Common myeloid progenitor, CD34-positive (primary cell): ENCODE measurements at regions not wholly inside any gene's neighbourhood (a gene's known extent, or its start where the extent isn't known, plus 50 kb on each side); places are given as distances from the start of the nearest gene placed in this dataset.

Experiments used
- CTCF ChIA-PET: fragments of 350-600 bp; sonication (Branson Sonifier 250); formaldehyde crosslinking; loops from one replicate; lab custom pipeline; 2021; ENCODE audit warnings: antibody characterized with exemption; lab: Charles Lee
- POLR2A ChIA-PET: fragments of 350-600 bp; sonication (Branson Sonifier 250); formaldehyde crosslinking; loops from one replicate; lab custom pipeline; 2021; ENCODE audit warnings: antibody characterized with exemption; lab: Charles Lee
- DNase-seq, 3 donors: peaks; one replicate each; pipeline versions ENCODE4 v3.0.0 to v3.0.0-alpha.2; 2013
- H3K27ac ChIP-seq, 2 experiments: 1 replicate in 1 of 2; 2 replicates in 1 of 2; pipeline ENCODE4 v1.7.0; 2013; ENCODE audit warnings: inconsistent platforms in 2 of 2, low read length in 2 of 2, mild to moderate bottlenecking in 2 of 2, low read depth in 1 of 2, moderate library complexity in 1 of 2; ENCODE audit not compliant: severe bottlenecking in 2 of 2, insufficient read depth in 1 of 2, poor library complexity in 1 of 2
- H3K27me3 ChIP-seq, 5 experiments: replicated peaks in 2 of 5; 1 replicate in 3 of 5; 2 replicates in 2 of 5; pipeline versions ENCODE4 v1.6.1 to v1.7.0; 2013; ENCODE audit warnings: low read length in 4 of 5, mild to moderate bottlenecking in 2 of 5, moderate library complexity in 2 of 5, inconsistent platforms in 1 of 5; ENCODE audit not compliant: insufficient read depth in 5 of 5, control insufficient read depth in 4 of 5
- H3K36me3 ChIP-seq, 4 experiments: 1 replicate in 2 of 4; 2 replicates in 2 of 4; pipeline versions ENCODE4 v1.6.1 to v1.7.0; 2013; ENCODE audit warnings: low read length in 3 of 4, control low read depth in 1 of 4, mild to moderate bottlenecking in 1 of 4; ENCODE audit not compliant: control insufficient read depth in 4 of 4, insufficient read depth in 4 of 4
- H3K4me1 ChIP-seq, 4 experiments: 1 replicate in 3 of 4; 2 replicates in 1 of 4; pipeline versions ENCODE4 v1.6.1 to v1.7.1; 2013; ENCODE audit warnings: low read length in 3 of 4, mild to moderate bottlenecking in 3 of 4, control low read depth in 1 of 4, inconsistent platforms in 1 of 4, moderate library complexity in 1 of 4; ENCODE audit not compliant: control insufficient read depth in 4 of 4, insufficient read depth in 4 of 4; ENCODE audit errors: control extremely low read depth in 1 of 4
- H3K4me3 ChIP-seq, 7 experiments: 1 replicate in 4 of 7; 2 replicates in 3 of 7; pipeline versions ENCODE4 v1.5.1 to v1.7.0; 2013; ENCODE audit warnings: mild to moderate bottlenecking in 7 of 7, low read length in 6 of 7, moderate library complexity in 6 of 7, inconsistent platforms in 2 of 7, low read depth in 2 of 7, control low read depth in 1 of 7; ENCODE audit not compliant: insufficient read depth in 4 of 7, control insufficient read depth in 1 of 7; ENCODE audit errors: extremely low read depth in 1 of 7
- H3K9me3 ChIP-seq, 5 experiments: 1 replicate in 4 of 5; 2 replicates in 1 of 5; pipeline versions ENCODE4 v1.6.1 to v1.7.1; 2013; ENCODE audit warnings: low read length in 4 of 5, mild to moderate bottlenecking in 2 of 5, inconsistent platforms in 1 of 5, low read depth in 1 of 5, moderate library complexity in 1 of 5; ENCODE audit not compliant: control insufficient read depth in 4 of 5, insufficient read depth in 2 of 5; ENCODE audit errors: control extremely low read depth in 1 of 5
- WGBS: methylation state at CpG from one replicate; pipeline ENCODE4 v1.1.5; 2013; ENCODE audit not compliant: insufficient coverage; 5-methylcytosine and 5-hydroxymethylcytosine counted together

- CTCF ChIA-PET: no interaction called here
- Histone ChIP-seq H3K27me3 (no peaks in the 10 kb centered on the region), H3K27ac (no peak overlapping the region), H3K9me3 (no peaks in the 10 kb centered on the region), H3K36me3 (no peaks in the 10 kb centered on the region), H3K4me1 (no peaks in the 10 kb centered on the region), H3K4me3 (no peak overlapping the region)
- WGBS: 93% methylated on average over 5 of the region's 5 CpGs
- POLR2A ChIA-PET: no interaction called here
- DNase-seq: no peak
Observed at GRCh38 chr3:115381573-115381912, 234.5 kb upstream of the ZBTB20 start.

DNA sequence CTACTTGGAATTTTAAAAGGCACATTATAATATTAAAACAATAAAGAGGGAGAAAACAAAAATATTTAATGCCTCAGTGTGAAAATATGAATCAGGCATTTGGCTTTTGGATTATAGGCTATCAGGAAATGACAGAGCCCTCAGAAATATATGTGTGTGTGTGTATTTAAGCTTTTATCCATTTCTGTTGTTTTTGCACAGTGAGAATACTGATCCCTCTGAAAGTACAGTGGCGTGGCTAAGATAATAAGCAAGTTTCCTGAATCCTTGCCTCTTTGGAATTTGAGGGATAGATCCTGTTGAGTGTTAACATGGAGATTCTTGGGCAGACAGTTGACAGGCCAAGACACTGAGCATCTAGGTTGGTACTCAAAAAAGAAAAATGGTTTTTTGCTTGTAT, 234.8 kb upstream of the ZBTB20 start:
- peaks cover 0 to 1% (median 0%) of the 10 kb centered on the region in 5 experiments for H3K9me3 ChIP-seq
- no peaks in the 10 kb centered on the region for H3K4me1 ChIP-seq
- 100% methylated on average over 1 of the region's 1 CpG for WGBS
- no peak overlapping the region for H3K4me3 ChIP-seq
- CTCF ChIA-PET: no interaction called here
- no peak for DNase-seq
- POLR2A ChIA-PET: no interaction called here
- no peak overlapping the region for H3K27ac ChIP-seq
- H3K27me3 ChIP-seq: no peaks in the 10 kb centered on the region
- no peaks in the 10 kb centered on the region for H3K36me3 ChIP-seq

GRCh38 chr3:115384381-115384780, 237.3 kb upstream of the ZBTB20 start:
- Histone ChIP-seq H3K4me1 (no peaks in the 10 kb centered on the region), H3K27ac (no peak overlapping the region), H3K27me3 (no peaks in the 10 kb centered on the region), H3K9me3 (peaks cover 0 to 1% (median 0%) of the 10 kb centered on the region in 5 experiments), H3K36me3 (no peaks in the 10 kb centered on the region), H3K4me3 (no peak overlapping the region)
- no CpG with 5 or more reads among the region's 1 CpG for WGBS
- POLR2A ChIA-PET: no interaction called here
- CTCF ChIA-PET: interaction anchor here (0.6 kb wide), 2 partner anchors 58 to 689 kb away, joined by 3 read pairs; no protein-coding TSS in a partner anchor
- DNase-seq: no peak

- H3K9me3 ChIP-seq: peaks cover 0 to 1% (median 0%) of the 10 kb centered on the region in 5 experiments
- no peak for DNase-seq
- no peak overlapping the region for H3K27ac ChIP-seq
- peaks cover 0 to 1% (median 0%) of the 10 kb centered on the region in 5 experiments for H3K27me3 ChIP-seq
- ChIA-PET POLR2A (no interaction called here), CTCF (interaction anchor here (0.9 kb wide), 1 partner anchor 16 kb away, joined by 3 read pairs; no protein-coding TSS in a partner anchor)
- no peaks in the 10 kb centered on the region for H3K36me3 ChIP-seq
- H3K4me3 ChIP-seq: no peak overlapping the region
- WGBS: 100% methylated on average over 6 of the region's 7 CpGs
- H3K4me1 ChIP-seq: no peaks in the 10 kb centered on the region
Observed at GRCh38 chr3:115385774-115386730, 237.3 kb upstream of the GAP43 start.

DNA sequence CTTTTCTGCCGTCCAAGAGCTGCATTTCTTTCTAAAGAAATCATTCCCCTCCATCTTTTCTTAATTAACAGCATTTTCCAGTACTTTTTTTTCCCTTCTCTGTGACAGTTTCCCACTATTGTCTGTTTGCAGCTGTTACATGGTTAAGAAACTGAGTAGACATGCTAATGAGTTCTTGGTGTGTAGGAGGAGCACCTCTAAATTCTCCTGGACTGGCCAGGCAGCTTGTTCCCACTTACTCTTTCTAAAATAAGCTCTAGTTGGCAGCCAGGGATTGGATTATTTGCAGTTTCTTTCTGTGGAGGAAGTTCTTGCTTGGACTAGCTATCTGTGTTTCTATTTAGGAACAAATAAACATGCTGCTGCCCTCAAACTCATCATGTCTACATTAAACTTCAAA, 235.1 kb upstream of the GAP43 start:
- no peak overlapping the region for H3K27ac ChIP-seq
- POLR2A ChIA-PET: no interaction called here
- peaks cover 0 to 1% (median 0%) of the 10 kb centered on the region in 5 experiments for H3K9me3 ChIP-seq
- H3K36me3 ChIP-seq: no peaks in the 10 kb centered on the region
- H3K4me3 ChIP-seq: no peak overlapping the region
- H3K4me1 ChIP-seq: no peaks in the 10 kb centered on the region
- peaks cover 0 to 1% (median 0%) of the 10 kb centered on the region in 5 experiments for H3K27me3 ChIP-seq
- WGBS: no CpG with 5 or more reads among the region's 1 CpG
- CTCF ChIA-PET: no interaction called here
- DNase-seq: no peak

GRCh38 chr3:115388811-115389210, 234.5 kb upstream of the GAP43 start:
- no peak for DNase-seq
- H3K9me3 ChIP-seq: peaks cover 0 to 1% (median 0%) of the 10 kb centered on the region in 5 experiments
- ChIA-PET POLR2A (no interaction called here), CTCF (no interaction called here)
- H3K4me1 ChIP-seq: no peaks in the 10 kb centered on the region
- H3K4me3 ChIP-seq: no peak overlapping the region
- no peaks in the 10 kb centered on the region for H3K36me3 ChIP-seq
- no peak overlapping the region for H3K27ac ChIP-seq
- WGBS: no CpG with 5 or more reads among the region's 3 CpGs
- H3K27me3 ChIP-seq: peaks cover 0 to 1% (median 0%) of the 10 kb centered on the region in 5 experiments

GRCh38 chr3:115396801-115397200, 226.5 kb upstream of the GAP43 start:
- no peak for DNase-seq
- no peaks in the 10 kb centered on the region for H3K9me3 ChIP-seq
- WGBS: 83% methylated on average over 1 of the region's 1 CpG
- H3K4me1 ChIP-seq: no peaks in the 10 kb centered on the region
- POLR2A ChIA-PET: no interaction called here
- no peak overlapping the region for H3K27ac ChIP-seq
- CTCF ChIA-PET: no interaction called here
- H3K27me3 ChIP-seq: no peaks in the 10 kb centered on the region
- H3K36me3 ChIP-seq: no peaks in the 10 kb centered on the region
- H3K4me3 ChIP-seq: no peak overlapping the region
